D341Med (cell line): ENCODE measurements at regions not wholly inside any gene's neighbourhood (a gene's known extent, or its start where the extent isn't known, plus 50 kb on each side); places are given as distances from the start of the nearest gene placed in this dataset.
"Not testable (repeated sequence)": the region's sequence is repeated elsewhere in the genome, so short reads cannot be mapped to it uniquely, and the experiment has no call there.

Experiments used
- DNase-seq: peaks from one replicate; pipeline ENCODE4 v3.0.0; 2012; ENCODE audit warnings: low spot score

DNA sequence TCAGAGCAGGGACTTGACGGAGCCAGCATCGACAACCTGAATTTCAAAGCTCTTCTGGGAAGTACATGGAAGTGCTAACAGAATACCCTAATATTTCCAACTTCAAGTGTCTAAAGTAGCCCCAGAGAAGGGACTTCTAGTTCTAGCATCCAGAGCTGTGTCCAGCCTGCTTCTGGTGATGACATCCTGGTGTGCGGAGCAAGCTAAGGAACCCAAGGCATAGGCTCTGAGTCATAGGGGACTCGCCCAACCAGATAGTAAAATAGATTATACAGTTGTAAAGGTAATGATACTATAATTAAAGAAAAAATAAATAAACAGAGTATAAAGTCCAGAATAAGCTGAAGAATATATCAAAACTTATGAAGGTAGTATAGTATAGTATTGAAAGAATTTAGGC is 108.1 kb upstream of the SERPINE2 start:
- no peak for DNase-seq

DNA sequence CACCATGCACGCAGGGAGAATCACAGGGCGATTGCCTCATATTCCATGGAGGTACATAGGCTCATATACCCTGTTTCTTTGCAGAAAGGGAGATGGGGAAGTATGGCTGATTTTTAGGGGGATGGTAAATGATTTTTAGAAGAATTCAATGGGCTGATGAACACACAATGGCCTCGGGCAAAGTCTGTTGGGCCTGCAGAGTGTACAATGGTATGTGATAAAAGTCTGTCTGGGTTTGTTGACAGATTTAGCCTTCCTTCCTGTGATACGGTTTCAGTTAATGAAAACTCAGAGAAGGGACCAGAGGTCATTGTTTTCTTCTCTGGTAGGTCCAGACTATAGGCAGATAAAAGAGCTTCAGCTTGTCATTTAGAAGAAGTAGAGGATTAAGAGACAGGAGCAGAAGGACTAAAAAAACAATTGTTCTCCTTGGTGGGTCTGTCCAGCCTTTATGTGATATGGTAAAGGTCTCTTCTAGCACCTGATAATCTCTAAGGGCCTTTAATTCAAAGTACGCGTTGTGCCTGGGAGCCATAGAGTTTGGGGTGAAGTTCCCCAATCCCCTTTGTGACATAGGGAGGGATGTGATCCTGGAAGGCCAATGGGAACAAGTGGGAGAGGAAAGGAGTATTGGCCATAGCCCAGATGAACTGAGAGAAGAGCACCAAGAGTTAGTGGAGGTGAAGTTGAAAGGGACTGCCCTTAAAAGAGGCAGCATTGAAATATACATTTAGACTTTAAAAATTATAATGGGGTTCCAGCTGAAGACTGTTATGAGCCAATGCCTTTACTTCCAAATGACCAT is 107.5 kb upstream of the SERPINE2 start:
- DNase-seq, result no peak

DNA sequence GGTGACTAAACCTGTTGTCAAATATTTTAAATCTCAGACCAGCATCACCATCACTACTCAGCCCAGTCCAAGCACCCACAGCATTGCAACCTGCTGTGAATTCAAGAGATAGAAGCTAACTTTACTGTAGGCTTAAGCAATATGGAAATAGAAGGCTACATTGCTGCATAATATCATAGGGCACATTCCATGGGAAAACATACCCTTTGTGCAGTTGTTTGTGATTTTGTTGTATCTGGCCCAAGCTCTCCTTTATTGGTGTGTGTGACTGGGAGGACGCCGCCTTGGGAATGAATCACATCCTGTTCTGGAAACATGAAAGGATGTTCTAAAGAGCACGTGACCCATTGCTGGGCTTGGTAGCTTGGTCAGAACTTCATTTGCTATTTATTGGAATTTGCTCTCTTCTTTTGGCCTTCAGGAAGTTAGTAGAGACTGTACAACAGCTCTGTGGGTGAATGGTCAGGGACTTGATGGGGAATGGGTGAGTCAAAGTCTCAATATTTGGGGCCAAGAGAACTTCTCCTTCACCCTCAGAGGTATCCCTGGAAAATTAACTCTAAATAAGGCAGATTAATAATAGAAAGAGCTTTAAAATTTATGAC is 106.8 kb upstream of the SERPINE2 start:
- DNase-seq, result no peak

DNA sequence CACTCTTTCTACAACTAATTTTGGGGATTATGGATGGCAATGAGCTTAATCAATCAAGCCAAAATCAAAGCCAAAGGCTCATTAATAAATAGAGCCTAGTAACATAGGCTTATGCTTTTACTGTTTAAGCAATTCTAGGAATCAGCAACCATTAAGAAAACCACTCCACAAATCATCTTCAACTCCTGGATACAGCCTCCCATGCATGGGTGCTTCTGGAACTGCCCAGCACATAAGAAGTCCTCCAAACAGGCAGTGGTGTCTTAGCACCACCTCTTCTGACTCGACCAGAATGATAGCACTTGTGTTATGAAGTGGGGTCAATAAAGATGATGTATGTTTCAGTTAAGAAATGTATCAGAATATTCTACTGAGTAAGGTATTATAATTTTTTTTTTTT is 104.4 kb upstream of the SERPINE2 start:
- no peak for DNase-seq

DNA sequence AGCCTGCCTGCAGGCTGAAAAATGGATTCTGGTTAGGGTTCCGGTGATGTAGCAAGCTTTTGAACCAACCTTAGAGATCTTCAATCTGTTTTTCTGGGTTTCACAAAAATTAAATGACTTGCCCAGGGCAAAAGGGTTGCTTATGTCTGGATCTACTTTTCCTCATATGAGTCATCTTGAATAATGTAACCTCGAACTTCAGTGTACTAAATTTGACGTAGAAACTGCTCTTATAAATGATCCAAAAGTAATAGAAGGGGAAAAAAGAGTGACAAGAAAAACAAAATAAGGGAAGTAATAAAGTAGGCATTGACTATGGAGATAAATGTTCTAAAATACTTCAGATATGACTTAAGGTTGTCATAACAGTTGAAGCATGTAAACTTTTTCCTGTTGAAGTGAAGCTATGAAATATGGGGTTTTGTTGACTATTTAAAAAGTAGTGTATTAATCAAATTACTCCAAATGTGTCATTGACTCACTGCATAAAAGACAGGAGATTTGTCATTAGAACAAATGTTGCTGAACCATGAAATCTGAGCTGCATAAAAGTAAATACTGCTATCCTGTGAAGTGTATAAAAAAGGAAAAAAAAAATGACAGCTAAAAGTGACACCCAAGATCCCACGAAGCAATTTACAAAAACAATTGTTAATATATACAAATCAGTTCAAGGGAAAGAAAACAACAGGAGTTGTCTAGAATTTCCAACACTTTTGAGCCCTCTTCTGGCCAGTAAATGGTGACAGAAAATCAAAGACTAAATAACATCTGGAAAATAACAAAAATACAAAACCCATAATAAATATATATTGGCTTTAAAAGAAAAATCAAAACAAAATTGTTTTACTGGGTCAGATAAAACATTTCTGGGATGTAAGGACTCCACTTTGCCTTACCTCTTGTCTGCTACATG is 103.6 kb upstream of the SERPINE2 start:
- DNase-seq, result no peak

DNA sequence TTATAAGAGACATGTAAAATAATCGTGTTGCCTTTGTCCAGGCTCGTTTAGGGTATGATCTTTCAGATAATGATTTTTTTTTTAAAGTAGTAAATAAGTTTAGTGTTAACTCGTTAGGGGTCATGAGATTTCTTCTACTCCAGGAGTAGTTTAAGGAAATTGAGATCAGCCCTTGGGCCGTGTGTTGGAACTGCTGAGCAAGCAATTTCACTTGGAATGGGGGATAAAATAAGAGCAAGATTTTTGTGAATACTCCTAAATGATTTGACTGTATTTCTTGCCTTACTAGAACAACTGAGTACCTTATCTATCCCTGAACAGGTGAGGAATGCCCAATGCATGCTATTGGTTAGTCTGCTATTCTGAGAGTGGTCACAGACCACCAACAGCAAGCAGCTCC is 102.2 kb upstream of the SERPINE2 start:
- DNase-seq, result no peak

DNA sequence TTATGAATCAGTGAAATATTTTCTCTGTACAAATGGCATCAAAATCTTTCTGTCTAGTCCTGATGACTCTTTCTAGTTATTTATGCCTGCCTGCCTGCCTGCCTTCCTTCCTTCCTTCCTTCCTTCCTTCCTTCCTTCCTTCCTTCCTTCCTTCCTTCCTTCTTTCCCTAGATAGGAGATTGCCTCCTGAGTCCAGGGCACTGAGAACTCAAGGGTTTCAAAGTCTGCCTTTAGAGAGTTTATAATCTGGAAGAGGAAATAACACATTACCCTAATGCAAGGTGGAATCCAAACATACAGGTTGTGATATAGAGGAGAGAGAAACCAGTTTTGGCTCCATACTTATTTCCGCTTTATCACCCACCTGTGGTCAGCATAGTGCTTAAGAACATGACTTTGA is 98.1 kb upstream of the SERPINE2 start:
- DNase-seq, result no peak

DNA sequence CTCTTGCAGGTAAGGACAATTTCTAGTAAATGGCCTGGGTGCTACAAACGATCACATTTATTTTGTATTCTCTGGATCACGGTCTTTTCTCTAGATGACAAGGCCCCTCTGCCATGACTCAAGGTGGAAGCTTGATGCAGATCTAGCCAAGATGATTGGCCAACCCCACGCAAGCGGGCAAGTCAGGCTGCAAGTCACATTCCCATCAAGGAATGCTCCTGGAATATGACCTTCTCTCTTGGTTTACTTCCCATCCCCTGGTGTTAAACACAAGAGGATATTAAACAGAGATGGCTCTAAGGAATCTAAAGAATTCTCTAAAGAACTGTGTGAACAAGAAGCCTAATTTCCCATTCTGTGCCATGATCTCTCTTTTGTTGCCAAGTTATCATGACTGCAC is 97.3 kb upstream of the SERPINE2 start:
- no peak for DNase-seq

DNA sequence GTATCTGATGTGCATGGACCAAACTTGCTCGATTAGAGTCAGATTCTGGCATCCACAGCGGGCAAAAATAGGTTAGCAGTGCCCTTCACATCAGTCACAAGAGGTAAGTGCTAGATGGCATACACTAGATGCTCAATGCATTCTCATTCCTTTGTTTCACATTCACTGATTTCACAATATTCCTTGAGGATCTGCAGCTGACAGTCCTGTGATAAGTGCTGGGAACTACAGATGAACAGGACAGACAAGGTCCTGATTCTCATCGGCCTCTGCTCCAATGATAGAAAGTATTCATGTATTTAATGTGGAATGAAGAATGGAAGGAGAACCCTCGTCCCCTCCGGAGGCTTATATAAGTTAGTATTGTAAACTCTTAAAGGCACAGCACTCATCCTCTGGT is 96.8 kb upstream of the SERPINE2 start:
- no peak for DNase-seq

DNA sequence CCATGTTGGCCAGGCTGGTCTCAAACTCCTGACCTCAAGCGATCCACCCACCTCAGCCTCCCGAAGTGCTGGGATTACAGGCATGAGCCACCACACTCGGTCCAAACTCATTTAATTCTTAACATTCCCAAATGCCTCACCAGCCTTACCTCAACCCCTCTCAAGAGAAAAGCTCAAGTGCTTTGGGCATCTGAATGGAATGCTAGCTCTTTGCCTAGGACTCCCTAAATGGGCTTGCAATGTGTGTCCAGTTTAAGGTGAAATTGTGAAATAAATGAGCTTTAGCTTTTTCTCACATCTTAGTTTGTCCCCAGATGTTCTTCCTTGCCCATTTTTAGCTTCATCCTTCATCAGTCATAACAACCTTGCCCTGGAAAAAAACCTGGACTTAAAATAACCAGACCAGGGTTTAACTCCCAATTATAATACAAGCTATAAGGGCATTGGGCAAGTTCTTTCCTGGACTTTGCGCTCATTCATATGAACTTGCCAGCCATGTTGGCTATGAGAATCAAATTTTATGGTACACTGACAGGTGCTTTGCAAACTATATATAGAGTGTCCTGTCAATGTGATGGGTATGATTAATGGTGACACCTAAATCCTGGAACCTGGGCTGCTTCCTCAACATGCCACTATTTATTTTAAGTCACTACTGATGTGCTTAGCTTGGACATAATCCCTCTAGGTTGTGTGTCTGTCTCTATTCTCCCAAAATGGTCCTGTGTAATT is 95.1 kb upstream of the SERPINE2 start:
- no peak for DNase-seq

DNA sequence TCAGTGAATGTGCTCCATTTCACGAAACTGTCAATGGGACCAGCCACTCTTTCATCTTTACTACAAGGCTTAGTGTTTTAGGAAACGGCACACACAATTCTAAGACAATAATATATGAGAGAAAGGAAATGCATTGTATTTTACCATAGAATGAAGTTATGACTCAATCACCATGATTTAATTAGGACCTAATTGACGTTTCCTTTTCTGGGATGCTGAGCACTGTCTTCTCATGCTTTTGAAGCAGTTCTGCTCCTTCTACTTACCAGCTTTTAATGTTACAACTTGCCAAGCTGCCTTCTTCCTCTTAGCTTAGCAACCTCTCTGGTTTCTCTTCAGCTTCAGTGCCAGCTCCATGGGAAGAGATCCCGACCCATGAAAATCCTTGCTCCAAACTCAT is 94.3 kb upstream of the SERPINE2 start:
- no peak for DNase-seq

DNA sequence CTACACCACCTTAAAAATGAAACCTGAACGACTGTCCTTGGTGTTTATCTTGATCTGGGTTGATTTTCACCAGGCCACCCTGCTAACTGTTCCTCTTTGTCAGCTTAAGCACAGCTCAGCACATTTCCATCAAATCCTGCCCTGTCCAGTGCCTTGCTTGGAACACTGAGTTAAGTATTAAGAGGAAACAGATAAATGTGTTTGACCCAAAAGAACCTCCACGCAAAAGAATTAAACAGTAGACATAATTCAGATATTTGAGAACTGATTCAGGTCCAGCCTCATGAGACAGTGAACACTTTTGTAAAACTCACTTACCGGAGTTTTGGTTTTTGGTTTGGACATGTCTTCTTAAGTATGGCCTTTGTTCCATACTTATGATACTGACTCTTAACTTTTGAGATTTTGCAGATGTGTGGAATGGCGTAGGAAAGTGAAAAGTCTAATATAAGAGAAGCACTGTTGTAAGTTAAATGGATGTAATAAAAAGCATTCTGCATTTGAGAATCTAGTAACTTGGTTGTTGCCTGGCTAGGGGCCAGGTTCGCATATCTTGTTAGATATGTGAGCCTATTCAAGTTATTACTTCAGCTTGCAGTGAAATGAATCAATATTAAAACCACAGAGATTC is 88.9 kb upstream of the SERPINE2 start:
- DNase-seq, result no peak

DNA sequence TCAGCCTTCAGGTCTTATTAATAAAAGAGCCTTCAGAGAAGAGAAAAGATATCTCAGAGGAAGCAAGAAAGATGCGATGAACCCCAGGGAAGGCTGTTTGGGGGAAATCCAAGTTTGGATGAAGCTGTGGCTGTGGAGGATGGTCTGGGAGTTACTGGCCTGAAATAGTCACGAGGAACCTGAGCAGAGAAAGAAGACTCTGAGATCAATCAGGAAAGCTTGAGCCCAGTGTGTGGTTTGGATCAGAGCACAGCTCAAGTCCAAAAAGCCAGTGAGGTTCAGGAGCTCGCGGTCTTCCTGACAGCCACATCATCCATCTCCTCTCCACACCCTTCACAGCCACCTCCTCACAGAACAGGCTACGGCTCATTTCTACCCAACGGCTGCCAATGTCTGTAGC is 87.4 kb upstream of the SERPINE2 start:
- DNase-seq, result no peak

DNA sequence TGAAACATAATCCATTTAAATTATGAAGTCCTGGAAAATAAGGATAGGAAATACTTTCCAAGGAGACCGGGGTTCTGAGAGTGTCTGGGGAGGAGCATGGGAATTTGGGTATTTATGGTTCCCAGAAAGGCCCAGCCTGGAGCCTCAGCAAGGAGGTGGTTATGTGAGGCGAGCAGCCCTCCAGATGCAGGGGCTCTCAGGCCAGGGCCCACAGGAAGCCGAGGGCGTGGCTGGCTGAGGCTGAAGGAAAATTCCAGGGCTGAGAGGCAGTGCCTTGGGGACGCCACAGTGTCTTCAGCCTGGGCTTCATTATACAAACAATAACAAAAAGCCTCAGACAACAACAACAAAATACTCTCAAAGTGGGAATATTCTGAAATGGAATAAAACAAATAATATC is 86.9 kb upstream of the SERPINE2 start:
- no peak for DNase-seq

DNA sequence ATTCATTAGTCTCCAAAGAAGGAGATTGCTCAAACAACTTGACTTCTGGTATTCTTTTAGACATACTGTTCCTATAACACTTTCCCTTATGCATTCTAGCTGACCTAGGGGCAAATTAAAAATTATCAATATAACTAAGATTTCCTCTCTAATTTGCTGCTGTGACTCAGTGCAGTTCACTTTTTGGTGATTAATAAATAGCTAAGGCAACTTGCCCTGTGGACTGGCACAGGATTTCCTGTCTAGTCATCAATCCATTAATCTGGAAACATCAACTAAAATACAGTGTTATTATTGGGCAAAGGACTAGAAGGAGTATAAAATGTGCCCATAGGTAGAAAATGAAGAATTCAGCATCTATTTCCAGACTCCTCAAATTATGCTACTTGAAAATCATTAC is 83.5 kb upstream of the SERPINE2 start:
- DNase-seq, result no peak

DNA sequence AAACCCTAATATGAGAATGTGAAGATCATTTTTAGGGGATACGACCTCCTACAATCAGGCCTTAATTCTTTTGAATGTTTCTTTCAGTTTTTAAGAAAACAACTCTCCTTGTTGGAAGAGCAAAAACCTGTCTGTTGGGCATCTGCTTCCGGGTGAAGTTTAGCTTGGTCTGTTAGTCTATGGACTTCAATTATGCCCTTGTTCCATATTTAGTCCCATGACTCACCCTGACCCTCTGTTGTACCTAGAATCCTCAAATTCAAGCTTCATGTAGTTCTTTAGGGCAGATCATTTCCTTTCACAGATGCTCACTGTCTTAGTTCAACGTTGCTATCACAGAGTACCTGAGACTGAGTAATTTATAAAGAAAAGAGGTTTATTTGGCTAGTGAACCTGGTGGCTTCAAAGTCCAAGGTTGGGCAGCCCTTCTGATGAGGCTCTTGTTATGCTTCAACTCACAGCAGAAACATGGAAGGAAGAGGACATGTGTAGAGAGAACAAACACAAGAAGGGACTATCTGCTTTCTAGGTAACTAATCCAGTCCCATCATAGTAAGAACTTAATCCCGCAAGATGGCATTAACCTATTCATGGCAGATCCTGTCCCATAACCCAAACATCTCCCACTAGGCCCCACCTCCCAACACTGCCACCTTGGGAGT is 82.5 kb upstream of the SERPINE2 start:
- no peak for DNase-seq

DNA sequence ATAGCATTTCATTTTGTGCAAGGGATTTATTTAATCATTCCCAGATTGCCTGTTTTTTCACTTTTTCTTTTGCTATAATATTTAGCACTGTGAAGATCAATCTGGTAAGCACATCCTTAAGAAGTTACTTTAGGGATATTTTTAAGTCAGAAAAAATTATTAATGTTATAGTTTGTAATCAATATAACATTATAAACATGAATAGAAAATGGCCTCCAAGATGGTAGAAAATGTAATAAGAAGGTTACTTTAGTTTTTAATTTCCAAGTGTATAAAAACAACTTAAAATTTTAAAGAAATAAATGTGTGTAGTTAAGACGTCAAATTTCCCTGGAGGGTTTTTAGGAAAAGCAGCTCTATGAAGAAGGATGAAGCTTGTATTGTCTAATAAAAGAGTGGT is 81.9 kb upstream of the SERPINE2 start:
- no peak for DNase-seq

DNA sequence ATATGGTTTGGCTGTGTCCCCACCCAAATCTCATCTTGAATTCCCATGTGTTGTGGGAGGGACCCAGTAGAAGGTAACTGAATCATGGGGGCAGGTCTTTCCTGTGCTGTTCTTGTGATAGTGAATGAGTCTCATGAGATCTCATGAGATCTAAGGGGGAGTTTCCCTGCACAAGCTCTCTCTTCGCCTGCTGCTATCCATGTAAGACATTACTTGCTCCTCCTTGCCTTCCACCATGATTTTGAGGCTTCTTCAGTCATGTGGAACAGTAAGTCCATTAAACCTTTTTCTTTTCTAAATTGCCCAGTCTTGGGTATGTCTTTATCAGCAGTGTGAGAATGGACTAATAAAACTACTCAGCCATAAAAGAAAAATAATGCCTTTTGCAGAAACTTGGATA is 80.8 kb upstream of the SERPINE2 start:
- not testable (repeated sequence) for DNase-seq

DNA sequence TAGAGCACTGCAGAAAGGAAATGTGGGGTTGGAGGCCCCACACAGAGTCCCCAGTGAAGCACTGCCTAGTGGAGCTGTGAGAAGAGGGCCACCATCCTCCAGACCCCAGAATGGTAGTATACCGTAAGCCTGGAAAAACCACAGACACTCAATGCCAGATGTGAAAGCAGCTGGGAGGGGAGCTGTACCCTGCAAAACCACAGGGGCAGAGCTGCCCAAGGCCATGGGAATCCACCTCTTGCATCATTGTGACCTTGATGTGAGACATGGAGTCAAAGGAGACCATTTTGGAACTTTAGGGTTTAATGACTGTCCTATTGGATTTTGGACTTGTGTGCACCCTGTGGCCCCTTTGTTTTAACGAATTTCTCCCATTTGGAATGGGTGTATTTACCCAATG is 75.3 kb upstream of the SERPINE2 start:
- no peak for DNase-seq

DNA sequence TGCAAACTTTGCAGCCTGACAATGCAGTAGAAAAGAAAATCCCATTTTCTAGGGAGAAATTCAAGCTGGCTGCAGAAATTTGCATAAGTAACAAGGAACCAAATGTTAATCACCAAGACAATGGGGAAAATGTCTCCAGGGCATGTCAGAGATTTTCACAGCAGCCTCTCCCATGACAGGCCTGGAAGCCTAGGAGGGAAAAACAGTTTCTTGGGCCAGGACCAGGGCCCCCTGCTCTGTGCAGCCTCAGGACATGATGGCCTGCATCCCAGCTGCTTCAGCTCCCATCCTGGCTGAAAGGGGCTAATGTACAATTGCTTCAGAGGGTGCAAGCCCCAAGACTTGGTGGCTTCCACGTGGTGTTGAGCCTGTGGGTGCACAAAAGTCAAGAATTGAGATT is 74.8 kb upstream of the SERPINE2 start:
- DNase-seq, result not testable (repeated sequence)

DNA sequence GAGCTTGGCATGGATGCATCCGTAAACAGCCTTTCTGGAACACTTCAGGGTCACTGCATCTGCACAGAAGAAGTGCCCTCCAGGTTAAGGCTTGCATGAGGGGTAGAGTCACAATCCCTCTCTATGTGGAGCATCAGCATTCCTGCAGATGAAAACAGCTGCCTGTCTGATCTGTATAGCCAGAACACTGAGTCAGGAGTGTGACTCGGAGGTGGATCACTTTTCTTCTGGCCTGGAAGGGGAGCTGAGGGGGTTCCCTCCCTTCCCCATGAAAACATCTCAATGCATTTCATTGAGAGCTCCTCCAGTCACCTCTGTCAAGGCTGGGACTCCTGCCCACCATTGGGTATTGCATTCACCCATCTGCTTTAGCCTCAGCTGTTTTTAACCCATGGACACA is 72.5 kb upstream of the SERPINE2 start:
- DNase-seq, result no peak
